ENCODE measurements at regions not wholly inside any gene's neighbourhood (a gene's known extent, or its start where the extent isn't known, plus 50 kb on each side); places are given as distances from the start of the nearest gene placed in this dataset.

GRCh38 chr1:228983231-228983660 lies 248.0 kb downstream of the RHOU start:
- H3K36me3 ChIP-seq, result no peaks in the 10 kb centered on the region
- H3K9ac ChIP-seq, result no peak overlapping the region
- peaks cover 11 to 65% (median 30%) of the 10 kb centered on the region in 10 experiments; a peak in 19 of 20 replicates for H3K4me1 ChIP-seq
- H3K9me3 ChIP-seq (replicated peaks in 1 of 11), result no peaks in the 10 kb centered on the region
- H3K27me3 ChIP-seq, result no peaks in the 10 kb centered on the region
- H4K20me1 ChIP-seq, result no peaks in the 10 kb centered on the region
- TF ChIP-seq Cebpa-rat (IDR thresholded peaks at IDR 0.05), result no peak
- no peak overlapping the region for H3K27ac ChIP-seq
- H3K4me3 ChIP-seq, result no peak overlapping the region
- H3K4me2 ChIP-seq, result peak overlapping the region in 10 of 11 experiments; percentile 4 to 65 (median 46); a peak in 19 of 22 replicates

- Histone ChIP-seq H3K27ac (no peak overlapping the region), H3K4me2 (peak overlapping the region in 9 of 11 experiments; percentile 4 to 65 (median 48); a peak in 12 of 22 replicates), H3K9me3 (replicated peaks in 1 of 11) (no peaks in the 10 kb centered on the region), H3K27me3 (no peaks in the 10 kb centered on the region), H3K36me3 (no peaks in the 10 kb centered on the region), H4K20me1 (no peaks in the 10 kb centered on the region), H3K4me3 (no peak overlapping the region), H3K9ac (no peak overlapping the region), H3K4me1 (peaks cover 11 to 66% (median 34%) of the 10 kb centered on the region in 10 experiments; a peak in 19 of 20 replicates)
- TF ChIP-seq Cebpa-rat (IDR thresholded peaks at IDR 0.05), result no peak
Observed at GRCh38 chr1:228983661-228984060, 248.4 kb downstream of the RHOU start.

- Histone ChIP-seq H3K36me3 (no peaks in the 10 kb centered on the region), H3K4me1 (peaks cover 12 to 66% (median 37%) of the 10 kb centered on the region in 10 experiments), H3K9me3 (replicated peaks in 1 of 11) (no peaks in the 10 kb centered on the region), H3K27ac (no peak overlapping the region), H3K9ac (no peak overlapping the region), H4K20me1 (no peaks in the 10 kb centered on the region), H3K4me2 (no peak overlapping the region), H3K27me3 (no peaks in the 10 kb centered on the region), H3K4me3 (no peak overlapping the region)
- no peak for TF ChIP-seq Cebpa-rat (IDR thresholded peaks at IDR 0.05)
Observed at GRCh38 chr1:228984107-228984506, 248.8 kb downstream of the RHOU start.

GRCh38 chr1:228984646-228985631 lies 249.7 kb downstream of the RHOU start:
- Histone ChIP-seq H3K4me1 (peaks cover 20 to 66% (median 45%) of the 10 kb centered on the region in 10 experiments), H3K27ac (no peak overlapping the region), H3K27me3 (no peaks in the 10 kb centered on the region), H3K9me3 (replicated peaks in 1 of 11) (no peaks in the 10 kb centered on the region), H3K9ac (no peak overlapping the region), H4K20me1 (no peaks in the 10 kb centered on the region), H3K4me2 (peak overlapping the region in 2 of 11 experiments; percentile 21 to 27; a peak in 3 of 22 replicates), H3K4me3 (no peak overlapping the region), H3K36me3 (no peaks in the 10 kb centered on the region)
- no peak for TF ChIP-seq Cebpa-rat (IDR thresholded peaks at IDR 0.05)

GRCh38 chr1:228985661-228986060 lies 250.4 kb downstream of the RHOU start:
- Histone ChIP-seq H3K27me3 (no peaks in the 10 kb centered on the region), H3K4me3 (no peak overlapping the region), H3K27ac (no peak overlapping the region), H3K4me2 (peak overlapping the region in 3 of 11 experiments; percentile 69 to 82 (median 77); a peak in 5 of 22 replicates), H3K9me3 (replicated peaks in 1 of 11) (no peaks in the 10 kb centered on the region), H3K9ac (no peak overlapping the region), H4K20me1 (no peaks in the 10 kb centered on the region), H3K4me1 (peaks cover 28 to 73% (median 52%) of the 10 kb centered on the region in 10 experiments), H3K36me3 (no peaks in the 10 kb centered on the region)
- no peak for TF ChIP-seq Cebpa-rat (IDR thresholded peaks at IDR 0.05)

- Histone ChIP-seq H3K4me2 (peak overlapping the region in 5 of 11 experiments; percentile 38 to 82 (median 69); a peak in 10 of 22 replicates), H3K27me3 (no peaks in the 10 kb centered on the region), H3K27ac (peak overlapping the region in 1 of 11 experiments; percentile 25; a peak in 2 of 22 replicates), H3K4me3 (no peak overlapping the region), H3K4me1 (peaks cover 34 to 79% (median 59%) of the 10 kb centered on the region in 10 experiments), H3K36me3 (no peaks in the 10 kb centered on the region), H3K9me3 (replicated peaks in 1 of 11) (no peaks in the 10 kb centered on the region), H4K20me1 (no peaks in the 10 kb centered on the region), H3K9ac (no peak overlapping the region)
- no peak for TF ChIP-seq Cebpa-rat (IDR thresholded peaks at IDR 0.05)
Observed at GRCh38 chr1:228986093-228986904, 251.0 kb downstream of the RHOU start.

- Histone ChIP-seq H3K4me3 (no peak overlapping the region), H3K4me1 (peaks cover 43 to 84% (median 63%) of the 10 kb centered on the region in 10 experiments), H3K4me2 (peak overlapping the region in 3 of 11 experiments; percentile 72 to 85 (median 73); a peak in 5 of 22 replicates), H4K20me1 (no peaks in the 10 kb centered on the region), H3K9me3 (replicated peaks in 1 of 11) (no peaks in the 10 kb centered on the region), H3K9ac (no peak overlapping the region), H3K36me3 (no peaks in the 10 kb centered on the region), H3K27ac (no peak overlapping the region), H3K27me3 (no peaks in the 10 kb centered on the region)
- no peak for TF ChIP-seq Cebpa-rat (IDR thresholded peaks at IDR 0.05)
Observed at GRCh38 chr1:228987286-228987685, 252.0 kb downstream of the RHOU start.

GRCh38 chr1:228987736-228988506 lies 252.6 kb downstream of the RHOU start:
- H3K9ac ChIP-seq, result no peak overlapping the region
- H3K36me3 ChIP-seq, result no peaks in the 10 kb centered on the region
- peak overlapping the region in 6 of 11 experiments; percentile 1 to 85 (median 44); a peak in 9 of 22 replicates for H3K4me2 ChIP-seq
- H3K27me3 ChIP-seq, result no peaks in the 10 kb centered on the region
- no peak overlapping the region for H3K27ac ChIP-seq
- H3K4me1 ChIP-seq, result peaks cover 41 to 85% (median 61%) of the 10 kb centered on the region in 10 experiments
- no peak for TF ChIP-seq Cebpa-rat (IDR thresholded peaks at IDR 0.05)
- H3K9me3 ChIP-seq (replicated peaks in 1 of 11), result no peaks in the 10 kb centered on the region
- H3K4me3 ChIP-seq, result no peak overlapping the region
- H4K20me1 ChIP-seq, result no peaks in the 10 kb centered on the region
